Colonic mucosa (tissue), 4 donors: ENCODE measurements at regions not wholly inside any gene's neighbourhood (a gene's known extent, or its start where the extent isn't known, plus 50 kb on each side); places are given as distances from the start of the nearest gene placed in this dataset.
"Not testable (repeated sequence)": the region's sequence is repeated elsewhere in the genome, so short reads cannot be mapped to it uniquely, and the experiment has no call there.

ENCODE experiments used
- DNase-seq: peaks from one replicate; pipeline ENCODE4 v3.0.0-alpha.2; 2020
- H3K27ac ChIP-seq: fragments of 200-600 bp; one replicate; pipeline ENCODE4 v1.8.0; 2021
- H3K27me3 ChIP-seq: fragments of 200-600 bp; one replicate; pipeline ENCODE4 v1.8.0; 2021
- H3K36me3 ChIP-seq: fragments of 200-600 bp; one replicate; pipeline ENCODE4 v1.8.0; 2021
- H3K4me1 ChIP-seq: fragments of 200-600 bp; one replicate; pipeline ENCODE4 v1.8.0; 2021; ENCODE audit warnings: mild to moderate bottlenecking
- H3K4me3 ChIP-seq: fragments of 200-600 bp; one replicate; pipeline ENCODE4 v1.8.0; 2021
- H3K9ac ChIP-seq, 2 donors: one replicate each; pipeline ENCODE4 v1.7.0; 2013; ENCODE audit warnings: control low read depth in 2 of 2, low read depth in 2 of 2, low read length in 2 of 2
- H3K9me3 ChIP-seq: fragments of 200-600 bp; one replicate; pipeline ENCODE4 v1.8.0; 2021
- CTCF ChIP-seq: fragments of 200-600 bp; IDR thresholded peaks from one replicate; pipeline ENCODE4 v1.8.0; 2022; ENCODE audit warnings: antibody characterized with exemption, mild to moderate bottlenecking
- intact Hi-C: fragments of 100-400 bp; cut with DNase I; formaldehyde crosslinking; loops from one replicate; pipeline ENCODE4 v1.14.1; 2022
- donor health status: healthy.
- donor health status: DM: no; HTN: no; CAD: no.
- donor health status: DM: no; HTN: no; CAD: no.

- intact Hi-C loops = no loop called here
- Histone ChIP-seq H3K9me3 (no peaks in the 10 kb centered on the region), H3K9ac (no peak overlapping the region), H3K36me3 (no peaks in the 10 kb centered on the region), H3K4me3 (no peak overlapping the region), H3K27ac (no peak overlapping the region), H3K4me1 (no peaks in the 10 kb centered on the region), H3K27me3 (no peaks in the 10 kb centered on the region)
- TF ChIP-seq CTCF = no peak
- DNase-seq = no peak
Observed at GRCh38 chr7:153107826-153108225, 348.3 kb downstream of the ACTR3B start.

DNA sequence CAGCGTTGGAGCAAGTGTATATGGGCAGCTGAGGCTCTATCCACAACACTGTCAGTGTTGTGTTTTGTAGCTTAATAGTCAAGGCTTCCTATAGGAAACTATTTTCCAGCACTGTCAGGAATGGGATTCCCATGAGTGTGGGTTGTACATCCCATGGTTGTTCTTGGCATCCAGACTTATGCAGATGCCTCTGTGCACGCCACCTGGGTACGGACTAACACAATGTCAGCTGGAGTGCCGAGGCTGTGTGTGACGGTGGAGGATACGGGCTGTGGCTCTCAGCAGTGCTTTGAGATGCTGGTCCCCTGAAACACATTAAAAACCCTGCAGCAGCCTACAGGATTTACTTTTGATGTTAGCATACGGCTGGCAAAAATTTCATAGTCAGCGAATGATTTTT is 350.0 kb downstream of the ACTR3B start:
- no peak for DNase-seq
- Histone ChIP-seq H3K27ac (no peak overlapping the region), H3K9me3 (no peaks in the 10 kb centered on the region), H3K9ac (no peak overlapping the region), H3K36me3 (no peaks in the 10 kb centered on the region), H3K4me3 (no peak overlapping the region), H3K27me3 (no peaks in the 10 kb centered on the region), H3K4me1 (no peaks in the 10 kb centered on the region)
- no peak for TF ChIP-seq CTCF
- intact Hi-C loops = no loop called here

DNA sequence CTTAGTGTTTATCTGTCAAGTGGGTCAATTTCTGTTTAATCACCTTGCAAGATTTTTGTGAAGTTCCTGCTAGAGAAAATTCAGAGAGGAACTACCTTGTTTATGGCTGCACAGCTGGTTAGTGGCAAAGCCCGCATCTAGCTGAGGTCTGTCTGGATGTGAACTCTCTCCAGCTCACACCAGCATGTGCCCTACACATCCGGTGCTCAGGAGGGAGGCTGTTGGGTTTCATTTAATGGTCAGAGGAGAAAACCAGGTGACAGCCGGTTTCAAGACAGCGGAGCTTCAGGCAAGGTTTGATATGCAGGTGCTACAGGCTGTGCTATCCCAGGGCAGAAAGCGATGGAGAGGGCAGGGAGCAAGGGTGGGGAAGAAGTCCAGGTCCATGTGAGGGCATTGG is 351.1 kb downstream of the ACTR3B start:
- no peaks in the 10 kb centered on the region for H3K9me3 ChIP-seq
- H3K36me3 ChIP-seq = no peaks in the 10 kb centered on the region
- TF ChIP-seq CTCF = no peak
- H3K4me3 ChIP-seq = no peak overlapping the region
- DNase-seq = no peak
- no peaks in the 10 kb centered on the region for H3K27me3 ChIP-seq
- no peak overlapping the region for H3K9ac ChIP-seq
- no peak overlapping the region for H3K27ac ChIP-seq
- H3K4me1 ChIP-seq = no peaks in the 10 kb centered on the region
- intact Hi-C loops = no loop called here

DNA sequence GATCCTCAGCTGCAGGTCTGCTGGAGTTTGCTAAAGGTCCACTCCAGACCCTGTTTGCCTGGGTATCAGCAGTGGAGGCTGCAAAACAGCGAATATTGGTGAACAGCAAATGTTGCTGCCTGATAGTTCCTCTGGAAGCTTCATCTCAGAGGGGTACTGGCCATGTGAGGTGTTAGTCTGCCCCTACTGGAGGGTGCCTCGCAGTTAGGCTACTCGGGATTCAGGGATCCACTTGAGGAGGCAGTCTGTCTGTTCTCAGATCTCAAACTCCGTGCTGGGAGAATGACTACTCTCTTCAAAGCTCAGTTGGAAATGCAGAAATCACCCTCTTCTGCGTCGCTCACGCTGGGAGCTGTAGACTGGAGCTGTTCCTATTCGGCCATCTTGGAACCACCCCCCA is 362.7 kb downstream of the ACTR3B start:
- H3K4me3 ChIP-seq, H3K36me3 ChIP-seq, H3K4me1 ChIP-seq, H3K9ac ChIP-seq, intact Hi-C loops, H3K9me3 ChIP-seq, DNase-seq, H3K27me3 ChIP-seq, H3K27ac ChIP-seq: not testable (repeated sequence)

DNA sequence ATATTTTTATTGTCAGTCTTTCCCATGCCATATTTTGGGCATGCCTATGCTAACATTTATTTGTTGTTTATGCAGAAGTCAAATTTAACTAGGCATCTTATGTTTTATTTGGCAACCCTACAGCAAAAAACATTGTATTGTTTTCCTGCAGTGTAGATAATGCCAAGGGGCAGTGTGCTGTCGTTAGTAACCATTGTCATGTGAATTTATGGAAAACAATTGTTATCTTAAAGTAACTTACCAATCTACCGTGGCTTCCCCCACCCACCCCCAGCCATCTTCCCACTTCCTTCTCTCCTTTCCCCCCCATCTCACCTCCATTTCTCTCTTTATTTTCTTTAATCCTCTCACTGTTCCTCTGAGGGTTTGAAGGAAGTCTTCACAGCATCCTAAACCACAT is 370.5 kb downstream of the ACTR3B start:
- no peak overlapping the region for H3K4me3 ChIP-seq
- no peaks in the 10 kb centered on the region for H3K36me3 ChIP-seq
- no peaks in the 10 kb centered on the region for H3K27me3 ChIP-seq
- no peak for TF ChIP-seq CTCF
- intact Hi-C loops = no loop called here
- H3K27ac ChIP-seq = no peak overlapping the region
- no peak overlapping the region for H3K9ac ChIP-seq
- H3K9me3 ChIP-seq = no peaks in the 10 kb centered on the region
- no peaks in the 10 kb centered on the region for H3K4me1 ChIP-seq
- no peak for DNase-seq

- no peak for TF ChIP-seq CTCF
- DNase-seq = no peak
- intact Hi-C loops = no loop called here
- no peak overlapping the region for H3K4me3 ChIP-seq
- H3K4me1 ChIP-seq = no peaks in the 10 kb centered on the region
- no peaks in the 10 kb centered on the region for H3K27me3 ChIP-seq
- no peaks in the 10 kb centered on the region for H3K36me3 ChIP-seq
- no peak overlapping the region for H3K9ac ChIP-seq
- no peaks in the 10 kb centered on the region for H3K9me3 ChIP-seq
- no peak overlapping the region for H3K27ac ChIP-seq
Observed at GRCh38 chr7:153151766-153152165, 392.2 kb downstream of the ACTR3B start.
